Right atrium auricular region (tissue), 2 donors: ENCODE measurements at regions not wholly inside any gene's neighbourhood (a gene's known extent, or its start where the extent isn't known, plus 50 kb on each side); places are given as distances from the start of the nearest gene placed in this dataset.

Experiments used
- DNase-seq: peaks from one replicate; pipeline ENCODE4 v3.0.0-alpha.2; 2019; ENCODE audit warnings: low spot score
- H3K27ac ChIP-seq, 2 donors: fragments of 200-600 bp; sonication (generic); 1 replicate in 1 of 2; 2 replicates in 1 of 2; pipeline ENCODE4 v1.5.1; 2016 to 2019
- H3K27me3 ChIP-seq, 2 donors: fragments of 200-600 bp; sonication (generic); one replicate each; pipeline versions ENCODE4 v1.5.1 to v1.6.0; 2017 to 2019
- H3K36me3 ChIP-seq: fragments of 200-600 bp; sonication (generic); one replicate; pipeline ENCODE4 v1.5.1; 2016
- H3K4me1 ChIP-seq, 2 donors: fragments of 200-600 bp; sonication (generic); one replicate each; pipeline versions ENCODE4 v1.5.1 to v1.6.0; 2017 to 2019
- H3K4me3 ChIP-seq, 2 donors: fragments of 200-600 bp; sonication (generic); 1 replicate in 1 of 2; 2 replicates in 1 of 2; pipeline ENCODE4 v1.5.1; 2017 to 2019; ENCODE audit warnings: mild to moderate bottlenecking in 1 of 2, moderate library complexity in 1 of 2
- H3K9me3 ChIP-seq, 2 donors: fragments of 200-600 bp; sonication (generic); one replicate each; pipeline ENCODE4 v1.5.1; 2019
- TF ChIP-seq, protein P1 (sequence below), 2 donors: fragments of 200-600 bp; sonication (generic); IDR thresholded peaks; one replicate each; pipeline ENCODE4 v1.5.1; 2019; ENCODE audit warnings: antibody characterized with exemption in 2 of 2

DNA sequence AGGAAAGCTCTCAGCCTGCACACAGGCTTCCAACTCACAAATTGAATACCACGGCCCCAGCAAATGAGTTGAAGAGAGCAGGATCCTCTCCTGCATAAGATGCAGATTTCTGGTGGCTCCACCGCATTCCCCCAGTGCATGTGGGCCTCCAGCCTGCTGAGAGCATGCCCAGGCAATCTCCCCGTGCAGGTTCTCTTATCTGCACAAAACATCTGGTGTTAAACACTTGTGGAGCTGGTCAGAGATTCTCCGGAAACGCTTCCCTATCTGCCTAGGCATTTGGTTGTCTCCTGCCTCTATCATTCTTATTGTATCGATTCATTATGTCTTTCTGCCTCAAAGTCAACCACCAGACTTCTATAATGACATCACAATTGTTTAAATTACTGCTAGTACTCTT lies 1349.0 kb upstream of the B3GALT2 start:
- no peaks in the 10 kb centered on the region for H3K4me1 ChIP-seq

DNA sequence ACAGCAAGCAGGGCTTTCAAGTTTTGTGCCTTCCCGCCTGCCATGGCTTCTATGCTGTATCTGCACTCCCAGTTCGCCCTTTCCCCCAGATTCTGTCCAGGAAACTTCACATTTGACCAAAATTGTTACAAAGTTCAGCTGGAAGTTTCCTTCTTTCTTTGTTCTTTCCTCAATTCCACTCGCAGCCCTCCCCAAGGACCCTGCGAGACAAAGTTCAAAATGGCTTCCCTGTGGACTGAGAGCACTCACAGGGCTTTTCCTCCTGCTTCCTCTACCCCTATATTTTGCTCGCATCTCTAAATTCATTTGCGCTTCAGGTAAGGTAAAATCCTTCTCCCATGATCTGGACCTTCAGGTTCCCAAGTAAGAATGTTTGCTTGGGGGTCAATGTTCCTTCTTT lies 1348.4 kb upstream of the B3GALT2 start:
- H3K36me3 ChIP-seq = no peaks in the 10 kb centered on the region
- no peak for DNase-seq
- no peaks in the 10 kb centered on the region for H3K4me1 ChIP-seq
- H3K4me3 ChIP-seq = no peak overlapping the region
- TF ChIP-seq, protein P1, sequence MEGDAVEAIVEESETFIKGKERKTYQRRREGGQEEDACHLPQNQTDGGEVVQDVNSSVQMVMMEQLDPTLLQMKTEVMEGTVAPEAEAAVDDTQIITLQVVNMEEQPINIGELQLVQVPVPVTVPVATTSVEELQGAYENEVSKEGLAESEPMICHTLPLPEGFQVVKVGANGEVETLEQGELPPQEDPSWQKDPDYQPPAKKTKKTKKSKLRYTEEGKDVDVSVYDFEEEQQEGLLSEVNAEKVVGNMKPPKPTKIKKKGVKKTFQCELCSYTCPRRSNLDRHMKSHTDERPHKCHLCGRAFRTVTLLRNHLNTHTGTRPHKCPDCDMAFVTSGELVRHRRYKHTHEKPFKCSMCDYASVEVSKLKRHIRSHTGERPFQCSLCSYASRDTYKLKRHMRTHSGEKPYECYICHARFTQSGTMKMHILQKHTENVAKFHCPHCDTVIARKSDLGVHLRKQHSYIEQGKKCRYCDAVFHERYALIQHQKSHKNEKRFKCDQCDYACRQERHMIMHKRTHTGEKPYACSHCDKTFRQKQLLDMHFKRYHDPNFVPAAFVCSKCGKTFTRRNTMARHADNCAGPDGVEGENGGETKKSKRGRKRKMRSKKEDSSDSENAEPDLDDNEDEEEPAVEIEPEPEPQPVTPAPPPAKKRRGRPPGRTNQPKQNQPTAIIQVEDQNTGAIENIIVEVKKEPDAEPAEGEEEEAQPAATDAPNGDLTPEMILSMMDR (IDR thresholded peaks at IDR 0.05) = no peak
- H3K9me3 ChIP-seq = no peaks in the 10 kb centered on the region
- no peaks in the 10 kb centered on the region for H3K27me3 ChIP-seq
- H3K27ac ChIP-seq = no peak overlapping the region

More for the DNA sequence above, 1349.0 kb upstream of the B3GALT2 start:
- H3K9me3 ChIP-seq = no peaks in the 10 kb centered on the region
- DNase-seq = no peak
- H3K27me3 ChIP-seq = no peaks in the 10 kb centered on the region
- no peak overlapping the region for H3K4me3 ChIP-seq
- H3K36me3 ChIP-seq = no peaks in the 10 kb centered on the region
- H3K27ac ChIP-seq = no peak overlapping the region
- TF ChIP-seq, protein P1 (IDR thresholded peaks at IDR 0.05) = no peak

DNA sequence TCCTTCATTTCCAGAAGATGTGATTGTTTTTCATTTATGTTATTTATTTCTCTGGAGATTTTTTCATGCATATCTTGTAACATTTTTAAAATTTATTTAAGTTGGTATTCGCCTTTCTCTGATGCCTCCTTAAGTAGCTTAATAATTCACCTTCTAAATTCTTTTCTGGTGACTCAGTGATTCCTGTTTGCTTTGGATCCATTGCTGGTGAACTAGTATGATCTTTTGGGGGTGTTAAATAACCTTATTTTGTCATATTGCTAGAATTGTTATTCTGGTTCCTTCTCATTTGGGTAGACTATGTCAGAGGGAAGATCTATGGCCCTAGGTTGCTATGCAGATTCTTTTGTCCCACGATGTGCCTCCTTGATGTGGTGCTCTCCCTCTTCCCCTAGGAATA lies 1347.2 kb upstream of the B3GALT2 start:
- Histone ChIP-seq H3K4me3 (no peak overlapping the region), H3K9me3 (no peaks in the 10 kb centered on the region), H3K36me3 (no peaks in the 10 kb centered on the region), H3K27ac (no peak overlapping the region), H3K4me1 (no peaks in the 10 kb centered on the region), H3K27me3 (no peaks in the 10 kb centered on the region)
- TF ChIP-seq, protein P1 (IDR thresholded peaks at IDR 0.05) = no peak
- DNase-seq = no peak

DNA sequence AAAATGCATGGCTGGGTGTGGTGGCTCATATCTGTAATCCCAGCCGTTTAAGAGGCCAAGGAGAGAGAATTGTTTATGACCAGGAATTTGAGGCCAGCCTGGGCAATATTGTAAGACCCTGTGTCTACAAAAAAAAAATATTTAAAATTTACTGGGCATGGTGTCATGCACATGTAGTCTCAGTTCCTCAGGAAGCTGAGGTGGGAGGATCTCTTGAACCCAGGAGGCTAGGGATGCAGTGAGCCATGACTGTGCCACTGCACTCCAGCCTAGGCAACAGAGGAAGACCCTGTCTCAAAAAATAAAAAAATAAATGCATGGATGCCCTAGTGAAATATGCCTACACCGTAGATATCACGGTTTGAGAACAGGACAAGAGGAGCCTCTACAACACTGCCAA lies 1331.2 kb upstream of the B3GALT2 start:
- H3K9me3 ChIP-seq = no peaks in the 10 kb centered on the region
- no peaks in the 10 kb centered on the region for H3K4me1 ChIP-seq
- DNase-seq = no peak
- H3K4me3 ChIP-seq = no peak overlapping the region
- TF ChIP-seq, protein P1 (IDR thresholded peaks at IDR 0.05) = no peak
- no peaks in the 10 kb centered on the region for H3K36me3 ChIP-seq
- H3K27me3 ChIP-seq = no peaks in the 10 kb centered on the region
- no peak overlapping the region for H3K27ac ChIP-seq

DNA sequence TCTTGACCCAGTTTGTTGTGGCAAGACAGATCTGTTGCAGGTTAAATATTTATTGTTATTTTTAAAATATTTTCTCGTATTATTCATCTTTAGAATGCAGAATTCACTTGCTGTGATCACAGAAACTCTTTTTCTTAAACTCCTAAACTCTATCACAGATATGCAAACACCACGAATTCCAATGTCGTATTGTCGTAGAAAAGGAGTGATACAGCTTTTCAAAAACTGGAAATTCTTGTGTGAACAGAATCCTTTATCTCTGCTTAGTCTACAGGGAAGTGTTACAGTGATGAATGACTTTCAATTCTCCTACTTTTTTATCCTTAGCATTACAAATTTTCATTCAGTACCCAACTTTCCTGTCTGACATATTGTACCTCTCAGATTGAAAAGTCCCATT lies 1329.5 kb upstream of the B3GALT2 start:
- no peak for DNase-seq
- Histone ChIP-seq H3K27ac (no peak overlapping the region), H3K27me3 (no peaks in the 10 kb centered on the region), H3K4me3 (no peak overlapping the region), H3K4me1 (no peaks in the 10 kb centered on the region), H3K9me3 (no peaks in the 10 kb centered on the region), H3K36me3 (no peaks in the 10 kb centered on the region)
- TF ChIP-seq, protein P1 (IDR thresholded peaks at IDR 0.05) = no peak

DNA sequence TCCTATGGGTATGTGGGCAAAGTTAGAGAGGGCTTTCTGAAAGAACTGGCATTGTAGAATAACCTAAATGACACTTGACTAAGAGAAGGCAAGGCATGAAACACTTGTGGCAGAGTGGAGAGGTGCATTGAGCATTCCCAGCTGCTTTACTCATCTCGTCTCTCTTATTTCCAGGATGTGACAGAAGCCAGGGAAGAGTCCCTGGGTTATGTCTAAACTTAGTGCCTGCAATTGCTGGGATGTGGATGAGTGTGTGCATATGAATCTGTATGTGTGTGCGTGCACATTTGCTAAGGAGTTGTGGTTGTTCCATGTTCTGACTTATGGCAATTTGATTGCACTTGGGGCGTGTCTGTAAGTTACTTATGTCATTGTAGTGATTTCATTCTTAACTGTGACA lies 1326.5 kb upstream of the B3GALT2 start:
- Histone ChIP-seq H3K27me3 (no peaks in the 10 kb centered on the region), H3K4me1 (no peaks in the 10 kb centered on the region), H3K27ac (no peak overlapping the region), H3K4me3 (no peak overlapping the region), H3K36me3 (no peaks in the 10 kb centered on the region), H3K9me3 (no peaks in the 10 kb centered on the region)
- DNase-seq = no peak
- TF ChIP-seq, protein P1 (IDR thresholded peaks at IDR 0.05) = no peak
